ENCODE measurements at regions not wholly inside any gene's neighbourhood (a gene's known extent, or its start where the extent isn't known, plus 50 kb on each side); places are given as distances from the start of the nearest gene placed in this dataset.

- ATAC-seq, result no peak
- no peak overlapping the region for H3K4me2 ChIP-seq (ENCODE audit: low read depth, low read length)
- BruUV-seq (replicated peaks), result no TSS peak
These were observed 951.5 kb downstream of the GALC start for GRCh38 chr14:87041290-87042020.

GRCh38 chr14:87034680-87035079 is 958.3 kb downstream of the GALC start:
- WGBS (ENCODE audit: low lambda C conversion rate), result 10% methylated on average over 1 of the region's 1 CpG

More at GRCh38 chr14:87041290-87042020, 951.5 kb downstream of the GALC start:
- H3K4me3 ChIP-seq (replicated peaks in 1 of 3; ENCODE audit: insufficient read depth in 1 of 3, low read depth in 2 of 3, low read length in 3 of 3), result no peak overlapping the region
- in situ Hi-C loops (cut with HindIII; ENCODE audit: extremely low pct_ligation_motif_present, low pct_unique_long_range_greater_than_20kb), result no loop called here
- H3K27ac ChIP-seq (ENCODE audit: extremely low read length, insufficient read depth, low read length), result no peak overlapping the region
- POLR2A ChIA-PET, result no interaction called here
- no peak overlapping the region for H3K9ac ChIP-seq (ENCODE audit: insufficient read depth, low read depth, low read length)
- 0% methylated on average over 7 of the region's 7 CpGs for WGBS (ENCODE audit: low lambda C conversion rate)
- intact Hi-C loops (cut with micrococcal nuclease; ENCODE audit: unreplicated experiment), result no loop called here
- FAIRE-seq (no peak), DNase-seq (ENCODE audit: low spot score) (no peak)
- no peaks in the 10 kb centered on the region for H4K20me1 ChIP-seq (ENCODE audit: insufficient read depth, low read length)
- H3K27me3 ChIP-seq (ENCODE audit: control insufficient read depth in 1 of 2, insufficient read depth in 2 of 2, low read length in 2 of 2), result 0 out of 5 replicates have a peak, but pooled peaks cover 0 to 3% of the 10 kb centered on the region in 2 experiments
- H2AFZ ChIP-seq (ENCODE audit: low read length), result no peak overlapping the region
- CTCF ChIA-PET (ENCODE audit: low intra/inter-chr PET ratio, low total read pairs), result no interaction called here
- no peak for TF ChIP-seq ZNF136 (CRISPR knock-in tag; IDR thresholded peaks at IDR 0.05; ENCODE audit: low read depth)
- no peak for TF ChIP-seq TARDBP (CRISPR knock-in tag; IDR thresholded peaks at IDR 0.05)
- TF ChIP-seq HCFC1 (IDR thresholded peaks at IDR 0.05; ENCODE audit: low read depth, low read length), result no peak
- H3K9me3 ChIP-seq (ENCODE audit: low read length), result no peaks in the 10 kb centered on the region
- H3K79me2 ChIP-seq (ENCODE audit: insufficient read depth, low read length), result no peaks in the 10 kb centered on the region
- no peaks in the 10 kb centered on the region for H3K36me3 ChIP-seq (replicated peaks in 1 of 2; ENCODE audit: control insufficient read depth in 1 of 2, insufficient read depth in 2 of 2, low read length in 2 of 2)
- H3K4me1 ChIP-seq (ENCODE audit: insufficient read depth, low read length), result no peaks in the 10 kb centered on the region

More at GRCh38 chr14:87034680-87035079, 958.3 kb downstream of the GALC start:
- intact Hi-C loops (cut with micrococcal nuclease; ENCODE audit: unreplicated experiment) (no loop called here), in situ Hi-C loops (cut with HindIII; ENCODE audit: extremely low pct_ligation_motif_present, low pct_unique_long_range_greater_than_20kb) (no loop called here)
- CTCF ChIA-PET (ENCODE audit: low intra/inter-chr PET ratio, low total read pairs), result no interaction called here
- TF ChIP-seq, protein P1, sequence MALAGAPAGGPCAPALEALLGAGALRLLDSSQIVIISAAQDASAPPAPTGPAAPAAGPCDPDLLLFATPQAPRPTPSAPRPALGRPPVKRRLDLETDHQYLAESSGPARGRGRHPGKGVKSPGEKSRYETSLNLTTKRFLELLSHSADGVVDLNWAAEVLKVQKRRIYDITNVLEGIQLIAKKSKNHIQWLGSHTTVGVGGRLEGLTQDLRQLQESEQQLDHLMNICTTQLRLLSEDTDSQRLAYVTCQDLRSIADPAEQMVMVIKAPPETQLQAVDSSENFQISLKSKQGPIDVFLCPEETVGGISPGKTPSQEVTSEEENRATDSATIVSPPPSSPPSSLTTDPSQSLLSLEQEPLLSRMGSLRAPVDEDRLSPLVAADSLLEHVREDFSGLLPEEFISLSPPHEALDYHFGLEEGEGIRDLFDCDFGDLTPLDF (CRISPR knock-in tag; IDR thresholded peaks at IDR 0.05), result no peak
- TF ChIP-seq HES4 (CRISPR knock-in tag; IDR thresholded peaks at IDR 0.05; ENCODE audit: borderline replicate concordance) (no peak), KLF11 (CRISPR knock-in tag; IDR thresholded peaks at IDR 0.05) (no peak), U2AF2 (IDR thresholded peaks at IDR 0.05; ENCODE audit: low read depth, low read length) (no peak), NFATC3 (CRISPR knock-in tag; IDR thresholded peaks at IDR 0.05) (no peak)
- no peak overlapping the region for H3K4me2 ChIP-seq (ENCODE audit: low read depth, low read length)
- BruUV-seq (replicated peaks), result no TSS peak
- DNase-seq (ENCODE audit: low spot score), result no peak
- H3K36me3 ChIP-seq (replicated peaks in 1 of 2; ENCODE audit: control insufficient read depth in 1 of 2, insufficient read depth in 2 of 2, low read length in 2 of 2), result no peaks in the 10 kb centered on the region
- no peak for ATAC-seq
- no peak overlapping the region for H3K27ac ChIP-seq (ENCODE audit: extremely low read length, insufficient read depth, low read length)
- H4K20me1 ChIP-seq (ENCODE audit: insufficient read depth, low read length), result no peaks in the 10 kb centered on the region
- no peak for FAIRE-seq
- H3K4me1 ChIP-seq (ENCODE audit: insufficient read depth, low read length), result no peaks in the 10 kb centered on the region
- H3K4me3 ChIP-seq (replicated peaks in 1 of 3; ENCODE audit: insufficient read depth in 1 of 3, low read depth in 2 of 3, low read length in 3 of 3), result no peak overlapping the region
- POLR2A ChIA-PET, result no interaction called here
- H3K27me3 ChIP-seq (ENCODE audit: control insufficient read depth in 1 of 2, insufficient read depth in 2 of 2, low read length in 2 of 2), result 0 out of 5 replicates have a peak, but pooled peaks cover 0 to 3% of the 10 kb centered on the region in 2 experiments
- no peak overlapping the region for H3K9ac ChIP-seq (ENCODE audit: insufficient read depth, low read depth, low read length)
- no peak overlapping the region for H2AFZ ChIP-seq (ENCODE audit: low read length)
- H3K9me3 ChIP-seq (ENCODE audit: low read length), result no peaks in the 10 kb centered on the region
- no peaks in the 10 kb centered on the region for H3K79me2 ChIP-seq (ENCODE audit: insufficient read depth, low read length)
